ENCODE measurements at regions not wholly inside any gene's neighbourhood (a gene's known extent, or its start where the extent isn't known, plus 50 kb on each side); places are given as distances from the start of the nearest gene placed in this dataset.

- Histone ChIP-seq H3K4ac (ENCODE audit: low read depth, low read length) (no peak overlapping the region), H4K5ac (ENCODE audit: low read depth, low read length) (no peak overlapping the region), H3K14ac (replicated peaks; ENCODE audit: low read depth, low read length) (no peak overlapping the region), H3K9ac (ENCODE audit: low read depth, low read length) (no peak overlapping the region), H2BK5ac (ENCODE audit: low read depth, low read length, poor library complexity, severe bottlenecking) (no peak overlapping the region), H2AFZ (replicated peaks; ENCODE audit: low read length, poor library complexity) (no peak overlapping the region), H3K4me2 (ENCODE audit: low read depth, low read length) (no peak overlapping the region), H4K20me1 (ENCODE audit: insufficient read depth, low read length) (no peaks in the 10 kb centered on the region), H3K27me3 (ENCODE audit: control insufficient read depth, insufficient read depth, low read length) (no peaks in the 10 kb centered on the region), H2BK15ac (ENCODE audit: low read depth, low read length) (no peak overlapping the region), H4K91ac (ENCODE audit: insufficient read depth, low read depth, low read length) (no peak overlapping the region), H3K18ac (ENCODE audit: low read depth, low read length) (no peak overlapping the region), H3K27ac (ENCODE audit: insufficient read depth, low read length) (no peak overlapping the region), H3K4me1 (ENCODE audit: control insufficient read depth, insufficient read depth, low read length) (no peaks in the 10 kb centered on the region), H3K79me1 (ENCODE audit: low read depth in 1 of 2, low read length in 2 of 2) (no peaks in the 10 kb centered on the region), H4K8ac (ENCODE audit: low read depth in 2 of 2, low read length in 2 of 2) (no peak overlapping the region), H3K36me3 (ENCODE audit: control insufficient read depth, insufficient read depth, low read length) (no peaks in the 10 kb centered on the region), H2AK9ac (replicated peaks; ENCODE audit: low read depth, low read length, poor library complexity) (no peak overlapping the region), H3K9me1 (ENCODE audit: insufficient read depth, low read length) (no peaks in the 10 kb centered on the region), H2AK5ac (ENCODE audit: low read depth, low read length) (no peak overlapping the region), H2BK20ac (ENCODE audit: low read depth, low read length) (no peak overlapping the region), H3K23ac (ENCODE audit: low read depth, low read length) (no peak overlapping the region), H3K56ac (ENCODE audit: extremely low read depth, insufficient read depth, low read length) (no peak overlapping the region), H2BK120ac (ENCODE audit: low read depth, low read length) (no peak overlapping the region), H3K9me3 (ENCODE audit: control insufficient read depth, insufficient read depth, low read length) (peaks cover 4% of the 10 kb centered on the region; the same call in 1 of the 2 replicates), H3K4me3 (ENCODE audit: insufficient read depth, low read depth, low read length) (no peak overlapping the region)
- CTCF ChIA-PET, result no interaction called here
- DNase-seq, result no peak
- dilution Hi-C loops (cut with HindIII; ENCODE audit: low sequenced_read_pairs, unreplicated experiment) (no loop called here), in situ Hi-C loops (cut with MboI; ENCODE audit: low sequenced_read_pairs) (no loop called here), intact Hi-C loops (cut with micrococcal nuclease) (no loop called here)
- BruUV-seq (replicated peaks), result no TSS peak
- POLR2A ChIA-PET (ENCODE audit: unreplicated experiment), result no interaction called here
- no peak for ATAC-seq (ENCODE audit: low read depth)
- WGBS, 2 experiments (ENCODE audit: extremely low coverage in 2 of 2, insufficient read length in 1 of 2), result no CpG with 5 or more reads among the region's 1 CpG
- TF ChIP-seq CEBPB (IDR thresholded peaks at IDR 0.05; ENCODE audit: low read depth, low read length), result no peak
- TF ChIP-seq, protein P1, sequence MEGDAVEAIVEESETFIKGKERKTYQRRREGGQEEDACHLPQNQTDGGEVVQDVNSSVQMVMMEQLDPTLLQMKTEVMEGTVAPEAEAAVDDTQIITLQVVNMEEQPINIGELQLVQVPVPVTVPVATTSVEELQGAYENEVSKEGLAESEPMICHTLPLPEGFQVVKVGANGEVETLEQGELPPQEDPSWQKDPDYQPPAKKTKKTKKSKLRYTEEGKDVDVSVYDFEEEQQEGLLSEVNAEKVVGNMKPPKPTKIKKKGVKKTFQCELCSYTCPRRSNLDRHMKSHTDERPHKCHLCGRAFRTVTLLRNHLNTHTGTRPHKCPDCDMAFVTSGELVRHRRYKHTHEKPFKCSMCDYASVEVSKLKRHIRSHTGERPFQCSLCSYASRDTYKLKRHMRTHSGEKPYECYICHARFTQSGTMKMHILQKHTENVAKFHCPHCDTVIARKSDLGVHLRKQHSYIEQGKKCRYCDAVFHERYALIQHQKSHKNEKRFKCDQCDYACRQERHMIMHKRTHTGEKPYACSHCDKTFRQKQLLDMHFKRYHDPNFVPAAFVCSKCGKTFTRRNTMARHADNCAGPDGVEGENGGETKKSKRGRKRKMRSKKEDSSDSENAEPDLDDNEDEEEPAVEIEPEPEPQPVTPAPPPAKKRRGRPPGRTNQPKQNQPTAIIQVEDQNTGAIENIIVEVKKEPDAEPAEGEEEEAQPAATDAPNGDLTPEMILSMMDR (conservative IDR thresholded peaks at IDR 0.05; ENCODE audit: low read depth, low read length), result no peak
- TF ChIP-seq RAD21 (IDR thresholded peaks at IDR 0.05; ENCODE audit: low read length), result no peak
Observed at GRCh38 chr4:63226229-63226628, 1183.0 kb downstream of the TECRL start.

Measured in IMR-90 (cell line).